IMR-90 (cell line): ENCODE measurements at regions not wholly inside any gene's neighbourhood (a gene's known extent, or its start where the extent isn't known, plus 50 kb on each side); places are given as distances from the start of the nearest gene placed in this dataset.
"Not testable (repeated sequence)": the region's sequence is repeated elsewhere in the genome, so short reads cannot be mapped to it uniquely, and the experiment has no call there.

Experiments used
- ATAC-seq: fragments of 200-7000 bp; cut with Tn5 transposase; 2 replicates; pipeline ENCODE4 v1.9.1; 2020; ENCODE audit warnings: low read depth, mild to moderate bottlenecking, moderate library complexity
- BruUV-seq: library from RNA; stranded (reverse); fragments of 400-500 nt; replicated peaks from 2 replicates; lab custom pipeline; 2021; lab: Mats Ljungman, UMichigan
- CTCF ChIA-PET: fragments of 300-600 bp; formaldehyde crosslinking; extraction: SDS; loops from one replicate; lab custom pipeline; 2021; ENCODE audit warnings: antibody characterized with exemption; lab: Yijun Ruan, JAX
- POLR2A ChIA-PET: fragments of 300-600 bp; sonication (Branson Sonifier 250); formaldehyde crosslinking; loops from one replicate; lab custom pipeline; 2022; ENCODE audit warnings: antibody characterized with exemption; ENCODE audit not compliant: unreplicated experiment; lab: Charles Lee
- DNase-seq: peaks from one replicate; pipeline ENCODE4 v3.0.0; 2013
- H2AFZ ChIP-seq: replicated peaks from 2 replicates; pipeline ENCODE3; 2013; ENCODE audit warnings: low read length, mild to moderate bottlenecking; ENCODE audit not compliant: poor library complexity
- H2AK5ac ChIP-seq: 2 replicates; pipeline ENCODE4 v1.6.1; 2013; ENCODE audit warnings: low read depth, low read length, inconsistent platforms
- H2AK9ac ChIP-seq: replicated peaks from 2 replicates; pipeline ENCODE3; 2013; ENCODE audit warnings: mild to moderate bottlenecking, low read depth, low read length, moderate library complexity; ENCODE audit not compliant: poor library complexity
- H2BK120ac ChIP-seq: 2 replicates; pipeline ENCODE4 v1.6.1; 2013; ENCODE audit warnings: low read depth, low read length, inconsistent platforms
- H2BK15ac ChIP-seq: 3 replicates; pipeline ENCODE4 v1.6.1; 2013; ENCODE audit warnings: low read depth, low read length, inconsistent platforms
- H2BK20ac ChIP-seq: 2 replicates; pipeline ENCODE4 v1.6.1; 2013; ENCODE audit warnings: low read depth, mild to moderate bottlenecking, inconsistent platforms, low read length, moderate library complexity
- H2BK5ac ChIP-seq: 2 replicates; pipeline ENCODE4 v1.6.1; 2013; ENCODE audit warnings: mild to moderate bottlenecking, low read depth, low read length, inconsistent platforms; ENCODE audit not compliant: poor library complexity, severe bottlenecking
- H3K14ac ChIP-seq: replicated peaks from 2 replicates; pipeline ENCODE4 v1.6.1; 2013; ENCODE audit warnings: low read depth, low read length, inconsistent platforms
- H3K18ac ChIP-seq: 2 replicates; pipeline ENCODE4 v1.6.1; 2013; ENCODE audit warnings: low read depth, low read length, control low read depth
- H3K23ac ChIP-seq: 2 replicates; pipeline ENCODE4 v1.6.1; 2013; ENCODE audit warnings: low read depth, low read length, inconsistent platforms
- H3K27ac ChIP-seq: 2 replicates; pipeline ENCODE4 v1.5.1; 2013; ENCODE audit warnings: mild to moderate bottlenecking, control low read depth, low read length; ENCODE audit not compliant: insufficient read depth
- H3K27me3 ChIP-seq: 2 replicates; pipeline ENCODE4 v1.6.1; 2013; ENCODE audit warnings: low read length; ENCODE audit not compliant: control insufficient read depth, insufficient read depth
- H3K36me3 ChIP-seq: 2 replicates; pipeline ENCODE4 v1.6.1; 2013; ENCODE audit warnings: low read length, mixed read lengths; ENCODE audit not compliant: control insufficient read depth, insufficient read depth
- H3K4ac ChIP-seq: 2 replicates; pipeline ENCODE4 v1.6.1; 2013; ENCODE audit warnings: low read depth, low read length, inconsistent platforms
- H3K4me1 ChIP-seq: 2 replicates; pipeline ENCODE4 v1.6.1; 2013; ENCODE audit warnings: low read length, mixed read lengths; ENCODE audit not compliant: control insufficient read depth, insufficient read depth
- H3K4me2 ChIP-seq: 2 replicates; pipeline ENCODE4 v1.6.1; 2013; ENCODE audit warnings: low read depth, mild to moderate bottlenecking, control low read depth, low read length, moderate library complexity
- H3K4me3 ChIP-seq: 2 replicates; pipeline ENCODE4 v1.5.1; 2013; ENCODE audit warnings: low read depth, mild to moderate bottlenecking, control low read depth, low read length, moderate library complexity; ENCODE audit not compliant: insufficient read depth
- H3K56ac ChIP-seq: 2 replicates; pipeline ENCODE4 v1.6.1; 2013; ENCODE audit warnings: low read length, inconsistent platforms; ENCODE audit not compliant: insufficient read depth; ENCODE audit errors: extremely low read depth
- H3K79me1 ChIP-seq, 2 experiments: 2 replicates each; pipeline ENCODE4 v1.6.1; 2013; ENCODE audit warnings: low read length in 2 of 2, inconsistent platforms in 1 of 2, low read depth in 1 of 2
- H3K9ac ChIP-seq: 2 replicates; pipeline ENCODE4 v1.6.1; 2013; ENCODE audit warnings: low read depth, low read length, control low read depth
- H3K9me1 ChIP-seq: 2 replicates; pipeline ENCODE4 v1.6.1; 2013; ENCODE audit warnings: low read length, inconsistent platforms; ENCODE audit not compliant: insufficient read depth
- H3K9me3 ChIP-seq: 2 replicates; pipeline ENCODE4 v1.6.1; 2013; ENCODE audit warnings: low read length; ENCODE audit not compliant: control insufficient read depth, insufficient read depth
- H4K20me1 ChIP-seq: 2 replicates; pipeline ENCODE4 v1.6.1; 2013; ENCODE audit warnings: low read length, inconsistent platforms; ENCODE audit not compliant: insufficient read depth
- H4K5ac ChIP-seq: 2 replicates; pipeline ENCODE4 v1.6.1; 2013; ENCODE audit warnings: mild to moderate bottlenecking, low read depth, low read length, control low read depth
- H4K8ac ChIP-seq, 2 experiments: 2 replicates each; pipeline ENCODE4 v1.6.1; 2013; ENCODE audit warnings: low read depth in 2 of 2, low read length in 2 of 2, control low read depth in 1 of 2, inconsistent platforms in 1 of 2
- H4K91ac ChIP-seq: 2 replicates; pipeline ENCODE4 v1.6.1; 2013; ENCODE audit warnings: low read depth, low read length, inconsistent platforms; ENCODE audit not compliant: insufficient read depth
- CEBPB ChIP-seq: IDR thresholded peaks from 2 replicates; pipeline ENCODE4 v1.6.1; 2012; ENCODE audit warnings: low read depth, low read length, improper control_type of control experiment
- CHD1 ChIP-seq: IDR thresholded peaks from 2 replicates; pipeline ENCODE4 v1.6.1; 2012; ENCODE audit warnings: low read depth, low read length, improper control_type of control experiment
- MXI1 ChIP-seq: IDR thresholded peaks from 2 replicates; pipeline ENCODE4 v1.6.1; 2012; ENCODE audit warnings: low read depth, mild to moderate bottlenecking, low read length, moderate library complexity, borderline replicate concordance
- WGBS, 2 experiments: methylation state at CpG; one replicate each; pipeline versions ENCODE4 v1.1.5 to v1.1.7; 2013; ENCODE audit warnings: missing lambda C conversion rate in 2 of 2; ENCODE audit not compliant: insufficient read length in 1 of 2; ENCODE audit errors: extremely low coverage in 2 of 2; 5-methylcytosine and 5-hydroxymethylcytosine counted together
- dilution Hi-C: fragments of 300-500 bp; cut with HindIII; formaldehyde crosslinking; loops from one replicate; pipeline ENCODE4 v1.14.3; 2018; ENCODE audit warnings: low sequenced_read_pairs; ENCODE audit not compliant: unreplicated experiment
- in situ Hi-C: fragments of 300-500 bp; cut with MboI; formaldehyde crosslinking; loops from 3 replicates; pipeline ENCODE4 v1.14.3; 2019; ENCODE audit warnings: low sequenced_read_pairs, inconsistent platforms, mixed read lengths
- intact Hi-C: fragments of 100-400 bp; cut with micrococcal nuclease; formaldehyde crosslinking; loops from 2 replicates; pipeline ENCODE4 v1.10.0; 2022
- TF ChIP-seq, protein P1 (sequence below): fragments of 150-350 bp; IDR thresholded peaks from 2 replicates; pipeline ENCODE4 v1.6.1; 2016; ENCODE audit warnings: low read depth, mild to moderate bottlenecking, low read length, moderate library complexity, borderline replicate concordance
- TF ChIP-seq, protein P2 (sequence below): fragments of 150-350 bp; IDR thresholded peaks from 2 replicates; pipeline ENCODE4 v1.6.1; 2017; ENCODE audit warnings: mild to moderate bottlenecking, antibody characterized with exemption, low read length, low read depth

DNA sequence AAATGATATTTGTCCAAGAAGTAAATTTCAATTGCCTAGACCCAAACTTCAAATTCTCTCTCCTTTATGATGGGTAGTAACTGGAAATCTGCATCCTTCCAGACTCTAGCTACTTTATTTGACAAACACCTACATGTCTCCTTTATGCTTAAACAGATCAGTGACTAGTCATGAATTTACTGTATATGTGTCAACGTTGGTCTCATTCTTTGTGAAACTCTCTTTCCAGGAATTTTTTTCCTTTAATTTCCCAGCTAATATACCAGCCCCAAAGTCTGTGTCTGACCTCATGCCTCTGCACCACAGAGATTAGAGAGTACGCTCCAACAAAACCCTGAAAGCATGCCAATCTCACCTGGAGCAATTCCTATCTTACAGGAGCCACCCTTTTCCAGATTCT, 811.2 kb upstream of the NCAM2 start:
- in situ Hi-C loops, result no loop called here
- dilution Hi-C loops, result no loop called here
- no peak overlapping the region for H4K8ac ChIP-seq
- no peak overlapping the region for H3K18ac ChIP-seq
- H3K79me1 ChIP-seq, result no peaks in the 10 kb centered on the region
- no peak overlapping the region for H2BK15ac ChIP-seq
- H2AK5ac ChIP-seq, result no peak overlapping the region
- no peak overlapping the region for H4K91ac ChIP-seq
- no peak overlapping the region for H2BK5ac ChIP-seq
- no peak overlapping the region for H3K14ac ChIP-seq
- no TSS peak for BruUV-seq
- H2AK9ac ChIP-seq, result no peak overlapping the region
- no peak overlapping the region for H2BK120ac ChIP-seq
- ChIA-PET CTCF (no interaction called here), POLR2A (no interaction called here)
- H3K4me2 ChIP-seq, result no peak overlapping the region
- H4K20me1 ChIP-seq, result no peaks in the 10 kb centered on the region
- no peaks in the 10 kb centered on the region for H3K9me1 ChIP-seq
- H2AFZ ChIP-seq, result no peak overlapping the region
- no peak overlapping the region for H3K4me3 ChIP-seq
- H2BK20ac ChIP-seq, result no peak overlapping the region
- no peaks in the 10 kb centered on the region; the same call in 1 of the 2 replicates for H3K9me3 ChIP-seq
- no peak overlapping the region for H4K5ac ChIP-seq
- no peaks in the 10 kb centered on the region for H3K36me3 ChIP-seq
- DNase-seq (no peak), ATAC-seq (no peak)
- intact Hi-C loops, result no loop called here
- H3K4ac ChIP-seq, result no peak overlapping the region
- no peak overlapping the region for H3K23ac ChIP-seq
- H3K4me1 ChIP-seq, result no peaks in the 10 kb centered on the region
- no peak overlapping the region for H3K56ac ChIP-seq
- H3K27ac ChIP-seq, result no peak overlapping the region
- no peaks in the 10 kb centered on the region for H3K27me3 ChIP-seq
- TF ChIP-seq, protein P1, sequence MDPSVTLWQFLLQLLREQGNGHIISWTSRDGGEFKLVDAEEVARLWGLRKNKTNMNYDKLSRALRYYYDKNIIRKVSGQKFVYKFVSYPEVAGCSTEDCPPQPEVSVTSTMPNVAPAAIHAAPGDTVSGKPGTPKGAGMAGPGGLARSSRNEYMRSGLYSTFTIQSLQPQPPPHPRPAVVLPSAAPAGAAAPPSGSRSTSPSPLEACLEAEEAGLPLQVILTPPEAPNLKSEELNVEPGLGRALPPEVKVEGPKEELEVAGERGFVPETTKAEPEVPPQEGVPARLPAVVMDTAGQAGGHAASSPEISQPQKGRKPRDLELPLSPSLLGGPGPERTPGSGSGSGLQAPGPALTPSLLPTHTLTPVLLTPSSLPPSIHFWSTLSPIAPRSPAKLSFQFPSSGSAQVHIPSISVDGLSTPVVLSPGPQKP, result no peak
- TF ChIP-seq, protein P2, sequence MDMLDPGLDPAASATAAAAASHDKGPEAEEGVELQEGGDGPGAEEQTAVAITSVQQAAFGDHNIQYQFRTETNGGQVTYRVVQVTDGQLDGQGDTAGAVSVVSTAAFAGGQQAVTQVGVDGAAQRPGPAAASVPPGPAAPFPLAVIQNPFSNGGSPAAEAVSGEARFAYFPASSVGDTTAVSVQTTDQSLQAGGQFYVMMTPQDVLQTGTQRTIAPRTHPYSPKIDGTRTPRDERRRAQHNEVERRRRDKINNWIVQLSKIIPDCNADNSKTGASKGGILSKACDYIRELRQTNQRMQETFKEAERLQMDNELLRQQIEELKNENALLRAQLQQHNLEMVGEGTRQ, result no peak
- TF ChIP-seq CHD1 (no peak), MXI1 (no peak), CEBPB (no peak)
- no peak overlapping the region for H3K9ac ChIP-seq
- no CpG with 5 or more reads among the region's 2 CpGs for WGBS, 2 experiments

DNA sequence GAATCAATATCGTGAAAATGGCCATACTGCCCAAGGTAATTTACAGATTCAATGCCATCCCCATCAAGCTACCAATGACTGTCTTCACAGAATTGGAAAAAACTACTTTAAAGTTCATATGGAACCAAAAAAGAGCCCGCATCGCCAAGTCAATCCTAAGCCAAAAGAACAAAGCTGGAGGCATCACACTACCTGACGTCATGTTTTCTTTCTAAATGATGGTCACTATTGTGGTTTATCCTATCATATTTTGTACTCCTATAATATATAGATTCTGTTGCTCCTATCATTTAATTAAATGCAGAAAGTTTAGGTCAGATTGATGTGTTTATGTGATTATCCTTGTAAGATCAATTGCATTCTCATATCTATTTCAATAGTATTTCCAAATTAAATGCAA, 796.9 kb upstream of the NCAM2 start:
- H2AFZ ChIP-seq, H3K18ac ChIP-seq, H3K9ac ChIP-seq, H2BK5ac ChIP-seq, intact Hi-C loops, H4K20me1 ChIP-seq, H3K4me3 ChIP-seq, H3K4ac ChIP-seq, H3K79me1 ChIP-seq, H3K23ac ChIP-seq, CTCF ChIA-PET, H3K27me3 ChIP-seq, H3K4me1 ChIP-seq, H3K4me2 ChIP-seq, H4K91ac ChIP-seq, POLR2A ChIA-PET, dilution Hi-C loops, H2BK15ac ChIP-seq, DNase-seq, H3K36me3 ChIP-seq, H3K14ac ChIP-seq, in situ Hi-C loops, H3K56ac ChIP-seq, H2BK20ac ChIP-seq, H4K5ac ChIP-seq, H3K27ac ChIP-seq, H4K8ac ChIP-seq, BruUV-seq, H3K9me1 ChIP-seq, H3K9me3 ChIP-seq, H2AK9ac ChIP-seq, H2AK5ac ChIP-seq, H2BK120ac ChIP-seq, ATAC-seq: not testable (repeated sequence)
- WGBS, 2 experiments, result no CpG with 5 or more reads among the region's 4 CpGs
